ENCODE measurements at regions not wholly inside any gene's neighbourhood (a gene's known extent, or its start where the extent isn't known, plus 50 kb on each side); places are given as distances from the start of the nearest gene placed in this dataset.

GRCh38 chr4:53767482-53767881 lies 176.2 kb upstream of the LNX1 start:
- TF ChIP-seq EZH2 (IDR thresholded peaks at IDR 0.05; ENCODE audit: low read length, unreplicated experiment) = no peak
- TF ChIP-seq CTCF (conservative IDR thresholded peaks at IDR 0.05; ENCODE audit: low read depth, low read length) = no peak
- no peak for TF ChIP-seq EZH2phosphoT487 (IDR thresholded peaks at IDR 0.05; ENCODE audit: borderline replicate concordance, low read length)
